RWPE2 (cell line): ENCODE measurements at regions not wholly inside any gene's neighbourhood (a gene's known extent, or its start where the extent isn't known, plus 50 kb on each side); places are given as distances from the start of the nearest gene placed in this dataset.

Experiments used
- ATAC-seq: fragments of 200-7000 bp; cut with Tn5 transposase; 3 replicates; pipeline ENCODE4 v1.9.1; 2021; ENCODE audit warnings: low read depth
- DNase-seq: peaks from one replicate; pipeline ENCODE4 v3.0.0-alpha.2; 2020; ENCODE audit warnings: low spot score
- H3K27ac ChIP-seq: fragments of 450-650 bp; 2 replicates; pipeline ENCODE4 v1.5.1; 2017; ENCODE audit warnings: mild to moderate bottlenecking; ENCODE audit not compliant: poor library complexity, severe bottlenecking
- H3K27me3 ChIP-seq: fragments of 250-450 bp; sonication (Bioruptor Pico); 2 replicates; pipeline ENCODE4 v1.5.1; 2021; ENCODE audit warnings: mild to moderate bottlenecking, moderate library complexity; ENCODE audit not compliant: insufficient read depth, poor library complexity, severe bottlenecking
- H3K36me3 ChIP-seq: fragments of 250-450 bp; sonication (Bioruptor Pico); 2 replicates; pipeline ENCODE4 v1.5.1; 2020; ENCODE audit warnings: low read depth, mild to moderate bottlenecking, moderate library complexity
- H3K4me1 ChIP-seq: fragments of 250-450 bp; sonication (Bioruptor Pico); 2 replicates; pipeline ENCODE4 v1.5.1; 2021; ENCODE audit warnings: mild to moderate bottlenecking, moderate library complexity; ENCODE audit not compliant: insufficient read depth, poor library complexity, severe bottlenecking
- H3K4me3 ChIP-seq: fragments of 250-450 bp; sonication (Bioruptor Pico); 2 replicates; pipeline ENCODE4 v1.5.1; 2021; ENCODE audit warnings: mild to moderate bottlenecking, moderate library complexity; ENCODE audit not compliant: severe bottlenecking
- H3K9me3 ChIP-seq: fragments of 250-450 bp; sonication (Bioruptor Pico); 2 replicates; pipeline ENCODE4 v1.5.1; 2021; ENCODE audit warnings: mild to moderate bottlenecking, moderate library complexity; ENCODE audit not compliant: severe bottlenecking
- TF ChIP-seq, protein P1 (sequence below): fragments of 450-650 bp; IDR thresholded peaks from one replicate; pipeline ENCODE4 v1.5.1; 2017; ENCODE audit warnings: mild to moderate bottlenecking, moderate library complexity; ENCODE audit not compliant: poor library complexity, severe bottlenecking

GRCh38 chr14:34099635-34100034 is 148.8 kb upstream of the EGLN3 start:
- TF ChIP-seq, protein P1, sequence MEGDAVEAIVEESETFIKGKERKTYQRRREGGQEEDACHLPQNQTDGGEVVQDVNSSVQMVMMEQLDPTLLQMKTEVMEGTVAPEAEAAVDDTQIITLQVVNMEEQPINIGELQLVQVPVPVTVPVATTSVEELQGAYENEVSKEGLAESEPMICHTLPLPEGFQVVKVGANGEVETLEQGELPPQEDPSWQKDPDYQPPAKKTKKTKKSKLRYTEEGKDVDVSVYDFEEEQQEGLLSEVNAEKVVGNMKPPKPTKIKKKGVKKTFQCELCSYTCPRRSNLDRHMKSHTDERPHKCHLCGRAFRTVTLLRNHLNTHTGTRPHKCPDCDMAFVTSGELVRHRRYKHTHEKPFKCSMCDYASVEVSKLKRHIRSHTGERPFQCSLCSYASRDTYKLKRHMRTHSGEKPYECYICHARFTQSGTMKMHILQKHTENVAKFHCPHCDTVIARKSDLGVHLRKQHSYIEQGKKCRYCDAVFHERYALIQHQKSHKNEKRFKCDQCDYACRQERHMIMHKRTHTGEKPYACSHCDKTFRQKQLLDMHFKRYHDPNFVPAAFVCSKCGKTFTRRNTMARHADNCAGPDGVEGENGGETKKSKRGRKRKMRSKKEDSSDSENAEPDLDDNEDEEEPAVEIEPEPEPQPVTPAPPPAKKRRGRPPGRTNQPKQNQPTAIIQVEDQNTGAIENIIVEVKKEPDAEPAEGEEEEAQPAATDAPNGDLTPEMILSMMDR = no peak
- no peaks in the 10 kb centered on the region for H3K27me3 ChIP-seq
- DNase-seq (no peak), ATAC-seq (no peak)
- peaks cover 6% of the 10 kb centered on the region for H3K4me1 ChIP-seq
- no peak overlapping the region for H3K4me3 ChIP-seq
- H3K27ac ChIP-seq = no peak overlapping the region
- H3K36me3 ChIP-seq = no peaks in the 10 kb centered on the region
- H3K9me3 ChIP-seq = no peaks in the 10 kb centered on the region

DNA sequence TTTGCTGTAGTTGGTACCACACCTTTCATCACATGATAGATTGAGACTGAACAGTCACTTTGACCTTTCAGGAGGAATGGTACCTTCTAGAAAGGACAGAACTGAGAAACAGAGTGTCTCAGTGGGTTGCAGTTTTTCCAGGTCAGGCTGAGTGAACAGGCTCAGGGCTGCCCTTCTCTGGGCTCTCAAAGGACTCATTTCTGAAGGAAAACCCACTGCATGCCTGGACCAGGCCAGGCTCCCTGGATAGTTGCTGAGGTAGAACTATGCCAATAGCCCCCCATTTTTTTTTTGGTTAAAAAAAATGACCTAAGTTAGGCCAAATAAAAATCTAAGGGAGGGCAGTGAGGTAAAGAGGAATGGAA is 148.1 kb upstream of the EGLN3 start:
- ATAC-seq (no peak), DNase-seq (no peak)
- Histone ChIP-seq H3K4me3 (no peak overlapping the region), H3K27me3 (no peaks in the 10 kb centered on the region), H3K27ac (no peak overlapping the region), H3K4me1 (peaks cover 6% of the 10 kb centered on the region), H3K36me3 (no peaks in the 10 kb centered on the region), H3K9me3 (no peaks in the 10 kb centered on the region)
- TF ChIP-seq, protein P1 = peak; percentile 67

DNA sequence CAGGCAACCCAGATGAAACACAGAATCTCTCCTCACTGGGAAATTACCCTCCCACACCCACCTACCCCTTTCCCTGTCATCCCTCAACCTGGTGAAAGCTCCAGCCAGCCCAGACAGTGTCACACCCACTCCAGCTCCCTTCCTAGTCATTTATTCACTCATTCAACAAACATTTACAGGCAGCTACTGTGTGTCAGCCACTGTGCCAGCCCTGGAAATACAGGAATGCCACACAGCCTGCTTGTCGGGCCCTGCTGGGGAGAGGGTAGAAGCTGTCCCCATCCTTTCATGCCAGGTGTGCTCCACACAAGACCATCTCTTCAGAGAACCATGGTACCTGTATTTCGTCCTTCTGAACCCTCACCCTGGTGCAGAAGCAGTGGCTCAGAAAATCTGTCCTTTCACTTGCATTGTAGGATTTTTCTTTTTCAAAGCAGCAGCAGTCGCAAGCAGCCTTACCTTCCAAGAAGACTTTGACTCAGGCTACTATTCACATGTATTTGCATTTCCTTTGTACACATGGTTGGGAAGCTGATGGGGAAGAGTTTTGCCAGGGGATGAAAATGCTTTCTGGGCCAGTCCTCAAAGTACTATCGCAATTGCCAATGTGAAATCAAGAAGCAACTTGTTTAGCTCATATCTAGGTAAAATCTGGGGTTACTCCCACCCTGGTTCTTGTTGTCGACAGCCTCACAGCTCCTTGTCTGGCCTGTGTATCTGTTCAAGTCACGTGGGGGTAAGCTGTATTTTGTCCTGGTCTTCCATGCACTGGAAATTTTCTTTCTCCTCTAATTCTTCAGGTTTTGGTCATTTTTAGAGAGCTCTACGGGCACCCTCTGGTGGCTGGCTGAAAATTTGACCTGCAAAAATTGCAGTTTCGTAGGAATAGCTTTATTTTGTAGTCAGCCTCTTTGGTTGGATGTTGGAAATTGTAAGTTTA is 147.4 kb upstream of the EGLN3 start:
- Histone ChIP-seq H3K4me3 (no peak overlapping the region), H3K27me3 (no peaks in the 10 kb centered on the region), H3K27ac (no peak overlapping the region), H3K9me3 (no peaks in the 10 kb centered on the region), H3K36me3 (no peaks in the 10 kb centered on the region), H3K4me1 (peaks cover 6% of the 10 kb centered on the region)
- peak; percentile 67; the same call in 2 of the 3 replicates for ATAC-seq
- TF ChIP-seq, protein P1 = peak; percentile 95
- no peak for DNase-seq

DNA sequence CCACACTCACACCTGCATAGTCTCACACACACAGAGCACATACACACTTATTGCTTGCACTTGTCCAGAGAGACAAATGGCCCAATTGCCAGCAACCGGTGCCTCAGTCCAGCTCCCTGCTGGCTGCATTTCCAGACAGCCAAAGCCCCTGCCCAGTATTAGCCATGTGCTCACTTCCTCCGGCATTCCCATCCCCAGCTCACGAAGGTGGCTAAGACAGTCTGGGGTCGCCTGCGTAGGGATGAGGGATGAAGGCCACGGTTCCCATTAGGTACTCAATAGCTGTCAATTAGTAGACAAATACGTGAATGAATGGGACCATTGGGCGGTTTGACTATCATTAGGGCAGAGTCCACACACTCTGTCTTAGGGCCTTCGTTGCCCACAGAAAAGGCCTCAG is 146.8 kb upstream of the EGLN3 start:
- Histone ChIP-seq H3K36me3 (no peaks in the 10 kb centered on the region), H3K4me1 (peaks cover 6% of the 10 kb centered on the region), H3K4me3 (no peak overlapping the region), H3K9me3 (no peaks in the 10 kb centered on the region), H3K27me3 (no peaks in the 10 kb centered on the region), H3K27ac (no peak overlapping the region)
- TF ChIP-seq, protein P1 = no peak
- DNase-seq = no peak
- no peak for ATAC-seq

GRCh38 chr14:34094384-34094783 is 143.5 kb upstream of the EGLN3 start:
- Histone ChIP-seq H3K9me3 (no peaks in the 10 kb centered on the region), H3K36me3 (no peaks in the 10 kb centered on the region), H3K4me3 (no peak overlapping the region), H3K4me1 (peaks cover 6% of the 10 kb centered on the region), H3K27me3 (no peaks in the 10 kb centered on the region), H3K27ac (no peak overlapping the region)
- DNase-seq (no peak), ATAC-seq (no peak)
- TF ChIP-seq, protein P1 = no peak
